Pancreas (tissue), 10 donors: ENCODE measurements at regions not wholly inside any gene's neighbourhood (a gene's known extent, or its start where the extent isn't known, plus 50 kb on each side); places are given as distances from the start of the nearest gene placed in this dataset.

Experiments used
- ATAC-seq, 4 donors: fragments of 200-7000 bp; cut with Tn5 transposase; one replicate each; pipeline versions ENCODE4 v1.8.0 to v1.9.1; 2020; ENCODE audit warnings: mild to moderate bottlenecking in 4 of 4, moderate library complexity in 4 of 4
- DNase-seq, 6 donors: peaks; one replicate each; pipeline ENCODE4 v3.0.0-alpha.2; 2020
- FAIRE-seq: peaks from 2 replicates; lab custom pipeline; 2012; peaks lifted over from hg19 to GRCh38; lab: Jason Lieb, UNC
- H3K27ac ChIP-seq, 4 donors: fragments of 200-600 bp; sonication (generic); 1 replicate in 3 of 4; 2 replicates in 1 of 4; pipeline versions ENCODE4 v1.5.0 to v1.8.0; 2020
- H3K27me3 ChIP-seq, 4 donors: fragments of 200-600 bp; one replicate each; pipeline ENCODE4 v1.8.0; 2021
- H3K36me3 ChIP-seq, 3 donors: fragments of 200-600 bp; sonication (generic) in 1 of 3; one replicate each; pipeline versions ENCODE4 v1.5.0 to v1.8.0; 2020 to 2021
- H3K4me1 ChIP-seq, 3 donors: fragments of 200-600 bp; one replicate each; pipeline ENCODE4 v1.8.0; 2021
- H3K4me3 ChIP-seq, 4 donors: fragments of 200-600 bp; sonication (generic) in 2 of 4; one replicate each; pipeline versions ENCODE4 v1.5.0 to v1.8.0; 2020 to 2021
- H3K9me3 ChIP-seq, 4 donors: fragments of 200-600 bp; one replicate each; pipeline ENCODE4 v1.8.0; 2021
- CTCF ChIP-seq, 4 donors: fragments of 200-600 bp; sonication (generic) in 3 of 4; IDR thresholded peaks; one replicate each; pipeline versions ENCODE4 v1.5.0 to v1.8.0; 2021; ENCODE audit warnings: antibody characterized with exemption in 4 of 4
- WGBS, 2 donors: extraction: QIAGEN DNeasy Blood & Tissue Kit; methylation state at CpG; one replicate each; pipeline ENCODE4 v1.1.7; 2013; 5-methylcytosine and 5-hydroxymethylcytosine counted together
- intact Hi-C, 3 donors: fragments of 100-400 bp; cut with DNase I; formaldehyde crosslinking; loops; one replicate each; pipeline versions ENCODE4 v1.11.1 to v1.14.2; 2022
- donor health status: healthy with polysubstance abuse.
- donor health status: DM: no; HTN: no; CAD: no; lungs with moderate emphysema.
- donor health status: DM: no; HTN: no; CAD: no.
- donor health status: control.
- donor health status: control.
- donor health status: Bipolar disorder and iron deficiency.
- donor health status: DM: yes; HTN: yes; CAD: no.
- donor health status: DM: no; HTN: no; CAD: no.
- donor health status: DM: no; HTN: no; CAD: no.
- donor health status: DM: yes; HTN: yes; CAD: no.

GRCh38 chr5:119896826-119897536, 267.6 kb downstream of the FAM170A start:
- TF ChIP-seq CTCF (IDR thresholded peaks at IDR 0.05), result no peak

GRCh38 chr5:119897537-119898370, 268.4 kb downstream of the FAM170A start:
- Histone ChIP-seq H3K36me3 (no peaks in the 10 kb centered on the region), H3K4me3 (no peak overlapping the region), H3K27me3 (no peaks in the 10 kb centered on the region), H3K4me1 (no peaks in the 10 kb centered on the region), H3K9me3 (no peaks in the 10 kb centered on the region), H3K27ac (no peak overlapping the region)
- ATAC-seq (no peak), FAIRE-seq (no peak), DNase-seq (no peak)
- 59 to 60% methylated on average over 6 of the region's 6 CpGs for WGBS, 2 donors
- intact Hi-C loops, result no loop called here
- no peak for TF ChIP-seq CTCF (IDR thresholded peaks at IDR 0.05)

More at GRCh38 chr5:119896826-119897536, 267.6 kb downstream of the FAM170A start:
- intact Hi-C loops, result no loop called here
- ATAC-seq, result no peak
- Histone ChIP-seq H3K36me3 (no peaks in the 10 kb centered on the region), H3K4me1 (no peaks in the 10 kb centered on the region), H3K9me3 (no peaks in the 10 kb centered on the region), H3K27me3 (no peaks in the 10 kb centered on the region), H3K27ac (no peak overlapping the region), H3K4me3 (no peak overlapping the region)
- WGBS, 2 donors, result 37 to 52% methylated on average over 2 of the region's 2 CpGs
- no peak for FAIRE-seq
- DNase-seq, result no peak

GRCh38 chr5:119899981-119900380, 270.6 kb downstream of the FAM170A start:
- Histone ChIP-seq H3K9me3 (no peaks in the 10 kb centered on the region), H3K27ac (no peak overlapping the region), H3K36me3 (no peaks in the 10 kb centered on the region), H3K27me3 (no peaks in the 10 kb centered on the region), H3K4me3 (no peak overlapping the region), H3K4me1 (no peaks in the 10 kb centered on the region)
- no peak for DNase-seq
- no peak for TF ChIP-seq CTCF (IDR thresholded peaks at IDR 0.05)
- 57 to 73% methylated on average over 2 of the region's 2 CpGs for WGBS, 2 donors
- no peak for FAIRE-seq
- ATAC-seq, result no peak
- intact Hi-C loops, result no loop called here

GRCh38 chr5:119902593-119902992, 273.2 kb downstream of the FAM170A start:
- WGBS, 2 donors, result 71 to 81% methylated on average over 2 of the region's 2 CpGs
- no peak for FAIRE-seq
- H3K9me3 ChIP-seq, result no peaks in the 10 kb centered on the region
- no peaks in the 10 kb centered on the region for H3K4me1 ChIP-seq
- H3K27me3 ChIP-seq, result no peaks in the 10 kb centered on the region
- ATAC-seq, result no peak
- intact Hi-C loops, result no loop called here
- no peak overlapping the region for H3K27ac ChIP-seq
- no peak for TF ChIP-seq CTCF (IDR thresholded peaks at IDR 0.05)
- no peak for DNase-seq
- no peaks in the 10 kb centered on the region for H3K36me3 ChIP-seq
- H3K4me3 ChIP-seq, result no peak overlapping the region
